Stimulated activated CD8-positive, alpha-beta memory T cell treated with anti-CD3 and anti-CD28 coated beads, Interleukin-15, amount 100 ng/mL, for 24 hours (primary cell): ENCODE measurements at regions not wholly inside any gene's neighbourhood (a gene's known extent, or its start where the extent isn't known, plus 50 kb on each side); places are given as distances from the start of the nearest gene placed in this dataset.
"Not testable (repeated sequence)": the region's sequence is repeated elsewhere in the genome, so short reads cannot be mapped to it uniquely, and the experiment has no call there.

Experiments
- DNase-seq: peaks from one replicate; pipeline ENCODE4 v3.0.0-alpha.2; 2020; ENCODE audit warnings: low read depth

- no peak for DNase-seq
These were observed 93.3 kb upstream of the MAML3 start for GRCh38 chr4:140247237-140247636.

- no peak for DNase-seq
These were observed 92.2 kb upstream of the MAML3 start for GRCh38 chr4:140246216-140246615.

- no peak for DNase-seq
These were observed 90.3 kb upstream of the MAML3 start for GRCh38 chr4:140244328-140244727.

- DNase-seq, result no peak
These were observed 89.3 kb upstream of the MAML3 start for GRCh38 chr4:140243278-140243753.

GRCh38 chr4:140242357-140243277, 88.6 kb upstream of the MAML3 start:
- DNase-seq, result no peak

GRCh38 chr4:140240237-140240636, 86.3 kb upstream of the MAML3 start:
- no peak for DNase-seq

- DNase-seq, result no peak
These were observed 85.3 kb upstream of the MAML3 start for GRCh38 chr4:140239311-140239710.

- no peak for DNase-seq
These were observed 84.5 kb upstream of the MAML3 start for GRCh38 chr4:140238351-140239056.

GRCh38 chr4:140237616-140238350, 83.8 kb upstream of the MAML3 start:
- DNase-seq, result no peak

GRCh38 chr4:140236654-140237169, 82.7 kb upstream of the MAML3 start:
- DNase-seq, result no peak

- DNase-seq, result no peak
These were observed 80.7 kb upstream of the MAML3 start for GRCh38 chr4:140234697-140235060.

- DNase-seq, result no peak
These were observed 80.1 kb upstream of the MAML3 start for GRCh38 chr4:140233791-140234696.

GRCh38 chr4:140229881-140230280, 75.9 kb upstream of the MAML3 start:
- no peak for DNase-seq

GRCh38 chr4:140227286-140227685, 73.3 kb upstream of the MAML3 start:
- no peak for DNase-seq

- DNase-seq, result no peak
These were observed 69.2 kb upstream of the MAML3 start for GRCh38 chr4:140223056-140223810.

- no peak for DNase-seq
These were observed 68.2 kb upstream of the MAML3 start for GRCh38 chr4:140222171-140222570.

- no peak for DNase-seq
These were observed 66.1 kb upstream of the MAML3 start for GRCh38 chr4:140220058-140220457.

- no peak for DNase-seq
These were observed 65.6 kb upstream of the MAML3 start for GRCh38 chr4:140219567-140219966.

GRCh38 chr4:140219070-140219469, 65.1 kb upstream of the MAML3 start:
- not testable (repeated sequence) for DNase-seq

GRCh38 chr4:140213749-140214148, 59.8 kb upstream of the MAML3 start:
- no peak for DNase-seq
